DOHH2 (cell line): ENCODE measurements at regions not wholly inside any gene's neighbourhood (a gene's known extent, or its start where the extent isn't known, plus 50 kb on each side); places are given as distances from the start of the nearest gene placed in this dataset.

Source experiments
- H3F3A ChIP-seq: fragments of 200-600 bp; sonication (generic), shearing (Covaris generic); 2 replicates; pipeline ENCODE4 v1.6.0; 2016; ENCODE audit warnings: antibody characterized with exemption, mild to moderate bottlenecking; ENCODE audit not compliant: control insufficient read depth, insufficient read depth
- H3K27ac ChIP-seq: fragments of 200-600 bp; sonication (generic); 2 replicates; pipeline ENCODE4 v1.5.1; 2014; ENCODE audit warnings: low read depth, mild to moderate bottlenecking, low read length, moderate library complexity
- H3K27me3 ChIP-seq: fragments of 200-600 bp; sonication (generic); 2 replicates; pipeline ENCODE4 v1.6.1; 2014; ENCODE audit warnings: mild to moderate bottlenecking, low read length, mixed read lengths; ENCODE audit not compliant: control insufficient read depth
- H3K36me3 ChIP-seq: fragments of 200-600 bp; sonication (generic); 2 replicates; pipeline ENCODE4 v1.6.1; 2014; ENCODE audit warnings: mild to moderate bottlenecking, low read length, moderate library complexity, mixed read lengths; ENCODE audit not compliant: control insufficient read depth
- H3K4me1 ChIP-seq: fragments of 200-600 bp; sonication (generic); 2 replicates; pipeline ENCODE4 v1.6.1; 2014; ENCODE audit warnings: mild to moderate bottlenecking, low read length, mixed read lengths; ENCODE audit not compliant: control insufficient read depth
- H3K4me2 ChIP-seq: fragments of 200-600 bp; sonication (generic); 2 replicates; pipeline ENCODE4 v1.6.0; 2014; ENCODE audit warnings: mild to moderate bottlenecking, low read length, moderate library complexity
- H3K4me3 ChIP-seq: fragments of 200-600 bp; sonication (generic); 2 replicates; pipeline ENCODE4 v1.5.1; 2014; ENCODE audit warnings: mild to moderate bottlenecking, low read length, mixed read lengths
- H3K79me2 ChIP-seq: fragments of 200-600 bp; sonication (generic); 2 replicates; pipeline ENCODE4 v1.6.1; 2014; ENCODE audit warnings: mild to moderate bottlenecking, low read length, mixed read lengths; ENCODE audit not compliant: control insufficient read depth
- H3K9me2 ChIP-seq: fragments of 200-600 bp; sonication (generic); replicated peaks from 2 replicates; pipeline ENCODE4 v1.6.1; 2014; ENCODE audit warnings: mild to moderate bottlenecking, low read length, mixed read lengths; ENCODE audit not compliant: control insufficient read depth
- H3K9me3 ChIP-seq: fragments of 200-600 bp; sonication (generic); 2 replicates; pipeline ENCODE4 v1.6.1; 2014; ENCODE audit warnings: antibody characterized with exemption, low read length, mixed read lengths; ENCODE audit not compliant: control insufficient read depth, insufficient read depth
- H4K20me1 ChIP-seq: fragments of 200-600 bp; sonication (generic); 2 replicates; pipeline ENCODE4 v1.6.0; 2014; ENCODE audit warnings: low read depth, mild to moderate bottlenecking, antibody characterized with exemption, low read length, moderate library complexity; ENCODE audit not compliant: control insufficient read depth, insufficient read depth
- EZH2phosphoT487 ChIP-seq: fragments of 200-600 bp; sonication (generic); IDR thresholded peaks from 2 replicates; pipeline ENCODE4 v1.6.1; 2017; ENCODE audit warnings: borderline replicate concordance, mild to moderate bottlenecking, antibody characterized with exemption, low read length, moderate library complexity, mixed read lengths
- TF ChIP-seq, protein P1 (sequence below): fragments of 200-600 bp; sonication (generic); IDR thresholded peaks from one replicate; pipeline ENCODE4 v1.5.1; 2014; ENCODE audit warnings: antibody characterized with exemption, mild to moderate bottlenecking, low read depth, low read length; ENCODE audit not compliant: poor library complexity, severe bottlenecking

DNA sequence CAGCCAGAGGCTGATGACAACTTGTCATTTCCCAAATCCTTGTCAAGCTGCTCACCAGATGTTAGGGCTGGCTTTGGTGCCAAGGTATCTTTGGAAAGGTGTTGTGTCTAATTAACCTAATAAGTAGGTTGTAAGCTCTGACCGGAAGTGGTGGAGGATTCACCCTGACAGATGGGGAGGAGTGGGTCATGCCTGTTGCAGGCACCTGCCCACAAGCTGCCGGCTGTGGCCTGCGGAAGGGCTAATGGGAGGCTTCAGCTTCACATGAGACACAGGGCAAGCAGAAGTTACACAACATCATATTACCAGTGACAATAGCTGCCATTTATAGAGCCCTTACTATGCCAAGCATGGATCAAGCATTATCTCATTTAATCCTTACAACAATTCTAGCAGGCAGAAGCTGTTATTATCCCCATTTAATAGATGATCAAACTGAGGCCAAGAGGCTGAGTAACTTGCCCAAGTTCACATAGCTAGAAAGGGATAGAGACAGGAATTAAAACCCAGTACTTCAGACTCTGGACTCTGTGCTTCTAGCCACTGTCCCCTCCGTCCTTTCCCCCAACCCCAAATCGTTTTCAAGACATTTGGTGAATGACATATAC is 63.1 kb upstream of the DUSP5 start:
- Histone ChIP-seq H3K9me3 (no peaks in the 10 kb centered on the region), H3K4me2 (no peak overlapping the region), H3K27me3 (no peaks in the 10 kb centered on the region), H3K27ac (no peak overlapping the region), H3F3A (no peaks in the 10 kb centered on the region), H3K79me2 (no peaks in the 10 kb centered on the region), H3K36me3 (no peaks in the 10 kb centered on the region), H4K20me1 (no peaks in the 10 kb centered on the region), H3K4me1 (peaks cover 26% of the 10 kb centered on the region), H3K9me2 (no peaks in the 10 kb centered on the region), H3K4me3 (no peak overlapping the region)
- TF ChIP-seq, protein P1, sequence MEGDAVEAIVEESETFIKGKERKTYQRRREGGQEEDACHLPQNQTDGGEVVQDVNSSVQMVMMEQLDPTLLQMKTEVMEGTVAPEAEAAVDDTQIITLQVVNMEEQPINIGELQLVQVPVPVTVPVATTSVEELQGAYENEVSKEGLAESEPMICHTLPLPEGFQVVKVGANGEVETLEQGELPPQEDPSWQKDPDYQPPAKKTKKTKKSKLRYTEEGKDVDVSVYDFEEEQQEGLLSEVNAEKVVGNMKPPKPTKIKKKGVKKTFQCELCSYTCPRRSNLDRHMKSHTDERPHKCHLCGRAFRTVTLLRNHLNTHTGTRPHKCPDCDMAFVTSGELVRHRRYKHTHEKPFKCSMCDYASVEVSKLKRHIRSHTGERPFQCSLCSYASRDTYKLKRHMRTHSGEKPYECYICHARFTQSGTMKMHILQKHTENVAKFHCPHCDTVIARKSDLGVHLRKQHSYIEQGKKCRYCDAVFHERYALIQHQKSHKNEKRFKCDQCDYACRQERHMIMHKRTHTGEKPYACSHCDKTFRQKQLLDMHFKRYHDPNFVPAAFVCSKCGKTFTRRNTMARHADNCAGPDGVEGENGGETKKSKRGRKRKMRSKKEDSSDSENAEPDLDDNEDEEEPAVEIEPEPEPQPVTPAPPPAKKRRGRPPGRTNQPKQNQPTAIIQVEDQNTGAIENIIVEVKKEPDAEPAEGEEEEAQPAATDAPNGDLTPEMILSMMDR = no peak
- no peak for TF ChIP-seq EZH2phosphoT487

DNA sequence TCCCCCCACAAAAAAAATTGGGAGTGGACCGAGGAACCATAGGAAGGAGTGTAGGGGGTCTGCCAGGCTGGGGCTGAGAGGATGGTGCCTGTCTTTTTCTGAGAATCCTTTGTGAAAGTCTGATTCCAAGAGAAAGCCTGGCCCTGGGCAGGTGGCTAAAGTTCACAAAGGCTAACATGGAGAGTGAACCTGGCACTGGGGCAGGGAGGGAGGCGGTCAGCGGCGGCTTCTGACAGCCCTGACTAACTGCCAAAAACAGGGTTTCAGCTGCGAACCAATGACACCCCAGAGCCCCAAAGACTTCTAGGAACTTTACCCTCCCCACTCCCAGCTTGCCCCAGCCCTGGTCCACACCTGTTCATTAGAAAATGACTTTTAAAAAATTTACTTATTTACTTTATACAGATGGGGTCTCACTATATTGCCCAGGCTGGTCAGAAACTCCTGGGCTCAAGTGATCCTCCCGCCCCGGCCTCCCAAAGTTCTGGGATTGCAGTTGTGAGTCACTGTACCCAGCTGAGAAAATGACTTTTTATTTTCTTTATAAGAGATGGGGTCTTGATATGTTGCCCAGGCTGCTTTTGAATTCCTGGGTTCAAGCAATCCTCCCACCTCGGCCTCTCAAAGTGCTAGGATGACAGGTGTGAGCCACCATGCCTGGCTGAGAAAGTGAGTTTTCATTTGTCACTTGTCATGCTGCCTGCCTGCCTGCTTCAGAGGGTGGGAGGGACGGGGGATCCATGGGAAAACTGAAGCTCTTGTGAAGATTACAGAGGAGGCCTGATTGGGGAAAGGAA is 61.0 kb upstream of the DUSP5 start:
- Histone ChIP-seq H3K4me2 (no peak overlapping the region), H3K27ac (no peak overlapping the region), H4K20me1 (no peaks in the 10 kb centered on the region), H3K27me3 (no peaks in the 10 kb centered on the region), H3K9me2 (no peaks in the 10 kb centered on the region), H3K4me3 (no peak overlapping the region), H3K4me1 (peaks cover 29% of the 10 kb centered on the region), H3K36me3 (no peaks in the 10 kb centered on the region), H3F3A (no peaks in the 10 kb centered on the region), H3K9me3 (no peaks in the 10 kb centered on the region), H3K79me2 (no peaks in the 10 kb centered on the region; the same call in 1 of the 2 replicates)
- TF ChIP-seq, protein P1 = no peak
- no peak for TF ChIP-seq EZH2phosphoT487

DNA sequence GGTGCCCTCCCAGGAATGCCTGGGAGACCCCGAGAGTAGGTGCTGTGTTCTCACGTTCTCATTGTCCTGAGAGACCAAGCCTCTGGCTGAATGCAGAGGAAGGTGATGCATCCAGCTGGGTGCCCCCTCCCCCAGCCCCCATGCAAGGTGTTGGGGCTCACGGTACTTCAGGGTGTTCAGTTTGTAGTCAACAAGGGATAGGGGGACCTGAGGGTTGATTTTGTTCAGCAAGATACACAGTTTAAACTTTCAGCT is 60.4 kb upstream of the DUSP5 start:
- Histone ChIP-seq H3K4me3 (no peak overlapping the region), H3K4me1 (peaks cover 30% of the 10 kb centered on the region), H3K9me2 (no peaks in the 10 kb centered on the region), H3K9me3 (no peaks in the 10 kb centered on the region), H3K36me3 (no peaks in the 10 kb centered on the region), H3K27ac (no peak overlapping the region), H4K20me1 (no peaks in the 10 kb centered on the region), H3K27me3 (no peaks in the 10 kb centered on the region), H3K4me2 (peak overlapping the region; percentile 22), H3F3A (no peaks in the 10 kb centered on the region), H3K79me2 (no peaks in the 10 kb centered on the region; the same call in 1 of the 2 replicates)
- TF ChIP-seq, protein P1 = no peak
- TF ChIP-seq EZH2phosphoT487 = no peak
